DOHH2 (cell line): ENCODE measurements at regions not wholly inside any gene's neighbourhood (a gene's known extent, or its start where the extent isn't known, plus 50 kb on each side); places are given as distances from the start of the nearest gene placed in this dataset.

Experiments used
- H3F3A ChIP-seq: fragments of 200-600 bp; sonication (generic), shearing (Covaris generic); 2 replicates; pipeline ENCODE4 v1.6.0; 2016; ENCODE audit warnings: antibody characterized with exemption, mild to moderate bottlenecking; ENCODE audit not compliant: control insufficient read depth, insufficient read depth
- H3K27ac ChIP-seq: fragments of 200-600 bp; sonication (generic); 2 replicates; pipeline ENCODE4 v1.5.1; 2014; ENCODE audit warnings: low read depth, mild to moderate bottlenecking, low read length, moderate library complexity
- H3K27me3 ChIP-seq: fragments of 200-600 bp; sonication (generic); 2 replicates; pipeline ENCODE4 v1.6.1; 2014; ENCODE audit warnings: mild to moderate bottlenecking, low read length, mixed read lengths; ENCODE audit not compliant: control insufficient read depth
- H3K36me3 ChIP-seq: fragments of 200-600 bp; sonication (generic); 2 replicates; pipeline ENCODE4 v1.6.1; 2014; ENCODE audit warnings: mild to moderate bottlenecking, low read length, moderate library complexity, mixed read lengths; ENCODE audit not compliant: control insufficient read depth
- H3K4me1 ChIP-seq: fragments of 200-600 bp; sonication (generic); 2 replicates; pipeline ENCODE4 v1.6.1; 2014; ENCODE audit warnings: mild to moderate bottlenecking, low read length, mixed read lengths; ENCODE audit not compliant: control insufficient read depth
- H3K4me2 ChIP-seq: fragments of 200-600 bp; sonication (generic); 2 replicates; pipeline ENCODE4 v1.6.0; 2014; ENCODE audit warnings: mild to moderate bottlenecking, low read length, moderate library complexity
- H3K4me3 ChIP-seq: fragments of 200-600 bp; sonication (generic); 2 replicates; pipeline ENCODE4 v1.5.1; 2014; ENCODE audit warnings: mild to moderate bottlenecking, low read length, mixed read lengths
- H3K79me2 ChIP-seq: fragments of 200-600 bp; sonication (generic); 2 replicates; pipeline ENCODE4 v1.6.1; 2014; ENCODE audit warnings: mild to moderate bottlenecking, low read length, mixed read lengths; ENCODE audit not compliant: control insufficient read depth
- H3K9me2 ChIP-seq: fragments of 200-600 bp; sonication (generic); replicated peaks from 2 replicates; pipeline ENCODE4 v1.6.1; 2014; ENCODE audit warnings: mild to moderate bottlenecking, low read length, mixed read lengths; ENCODE audit not compliant: control insufficient read depth
- H3K9me3 ChIP-seq: fragments of 200-600 bp; sonication (generic); 2 replicates; pipeline ENCODE4 v1.6.1; 2014; ENCODE audit warnings: antibody characterized with exemption, low read length, mixed read lengths; ENCODE audit not compliant: control insufficient read depth, insufficient read depth
- H4K20me1 ChIP-seq: fragments of 200-600 bp; sonication (generic); 2 replicates; pipeline ENCODE4 v1.6.0; 2014; ENCODE audit warnings: low read depth, mild to moderate bottlenecking, antibody characterized with exemption, low read length, moderate library complexity; ENCODE audit not compliant: control insufficient read depth, insufficient read depth
- CTCF ChIP-seq: fragments of 200-600 bp; sonication (generic); IDR thresholded peaks from one replicate; pipeline ENCODE4 v1.5.1; 2014; ENCODE audit warnings: antibody characterized with exemption, mild to moderate bottlenecking, low read depth, low read length; ENCODE audit not compliant: poor library complexity, severe bottlenecking
- EZH2phosphoT487 ChIP-seq: fragments of 200-600 bp; sonication (generic); IDR thresholded peaks from 2 replicates; pipeline ENCODE4 v1.6.1; 2017; ENCODE audit warnings: borderline replicate concordance, mild to moderate bottlenecking, antibody characterized with exemption, low read length, moderate library complexity, mixed read lengths

- Histone ChIP-seq H3K79me2 (no peaks in the 10 kb centered on the region), H3K27me3 (no peaks in the 10 kb centered on the region), H3K4me1 (peaks cover 5% of the 10 kb centered on the region), H3K36me3 (no peaks in the 10 kb centered on the region), H3K4me3 (no peak overlapping the region), H3K4me2 (no peak overlapping the region), H4K20me1 (no peaks in the 10 kb centered on the region), H3K9me2 (no peaks in the 10 kb centered on the region), H3K27ac (no peak overlapping the region), H3K9me3 (no peaks in the 10 kb centered on the region), H3F3A (no peaks in the 10 kb centered on the region)
- TF ChIP-seq CTCF (no peak), EZH2phosphoT487 (no peak)
Measured at GRCh38 chr2:16186661-16187481, 246.5 kb downstream of the MYCN start.

DNA sequence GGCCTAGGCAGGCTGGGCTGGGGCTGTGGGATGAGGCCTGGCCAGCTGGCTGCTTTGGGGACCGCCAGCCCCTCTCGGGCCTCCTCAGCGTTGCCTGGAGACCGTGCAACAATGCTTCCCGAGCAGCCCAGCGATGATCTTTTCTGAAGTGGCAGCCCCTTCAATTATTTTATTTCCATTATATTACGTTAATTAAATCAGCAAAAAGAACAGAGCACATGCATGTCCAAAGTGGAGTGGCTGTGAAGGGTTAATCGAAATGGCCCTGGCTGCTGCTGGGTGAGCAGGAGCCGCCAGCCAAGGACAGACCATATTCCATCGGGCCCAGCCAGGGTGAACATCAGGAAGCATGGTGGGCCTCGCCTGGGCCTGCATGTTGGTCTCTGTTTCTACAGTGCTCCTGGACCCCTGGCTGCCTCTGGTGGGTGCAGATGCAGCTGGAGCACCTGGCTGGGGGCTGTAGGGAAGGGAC, 245.5 kb downstream of the MYCN start:
- Histone ChIP-seq H3K4me2 (no peak overlapping the region), H3K79me2 (no peaks in the 10 kb centered on the region), H3K9me2 (no peaks in the 10 kb centered on the region), H3K9me3 (no peaks in the 10 kb centered on the region), H3K4me3 (no peak overlapping the region), H3K27me3 (no peaks in the 10 kb centered on the region), H3K27ac (no peak overlapping the region), H3K36me3 (no peaks in the 10 kb centered on the region), H3K4me1 (peaks cover 5% of the 10 kb centered on the region), H3F3A (no peaks in the 10 kb centered on the region), H4K20me1 (no peaks in the 10 kb centered on the region)
- TF ChIP-seq CTCF (no peak), EZH2phosphoT487 (no peak)

DNA sequence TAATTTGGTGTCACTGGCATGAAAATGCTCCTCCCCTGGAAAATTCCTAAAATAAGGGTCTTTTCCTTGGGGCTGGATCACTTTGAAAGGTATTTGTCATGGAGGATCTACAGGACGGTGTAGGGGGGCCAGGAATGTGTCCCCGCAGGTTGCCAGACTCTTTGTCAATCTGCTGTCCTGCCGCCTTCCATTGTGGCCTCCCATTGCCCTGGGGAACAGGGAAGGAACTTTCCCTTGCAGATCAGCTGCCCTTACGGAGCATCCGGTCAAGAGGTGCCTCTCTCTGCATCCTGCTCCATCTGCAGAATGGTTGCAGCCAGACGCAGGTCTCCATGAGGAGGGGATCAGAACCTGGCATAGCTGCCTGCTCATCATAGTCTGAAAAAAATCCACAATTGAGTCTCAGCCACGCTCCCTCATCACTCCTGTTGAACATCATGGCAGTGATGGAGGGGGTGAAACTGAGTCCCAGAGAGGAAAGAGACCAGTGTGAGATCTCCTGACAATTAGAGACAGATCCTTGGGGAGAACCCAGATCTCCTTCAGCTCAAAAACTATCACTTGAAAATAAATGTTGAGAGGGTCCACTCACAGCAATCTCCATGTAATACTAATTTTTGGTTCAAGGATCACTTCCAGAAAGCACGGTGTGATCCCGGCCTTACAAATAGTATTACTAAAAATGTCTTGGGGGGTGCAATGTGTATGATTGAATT, 244.8 kb downstream of the MYCN start:
- TF ChIP-seq CTCF (no peak), EZH2phosphoT487 (no peak)
- H3F3A ChIP-seq, result no peaks in the 10 kb centered on the region
- H3K27ac ChIP-seq, result no peak overlapping the region
- H3K9me3 ChIP-seq, result no peaks in the 10 kb centered on the region
- H3K4me3 ChIP-seq, result no peak overlapping the region
- no peaks in the 10 kb centered on the region for H4K20me1 ChIP-seq
- no peaks in the 10 kb centered on the region for H3K36me3 ChIP-seq
- no peaks in the 10 kb centered on the region for H3K27me3 ChIP-seq
- H3K9me2 ChIP-seq, result no peaks in the 10 kb centered on the region
- peaks cover 5% of the 10 kb centered on the region for H3K4me1 ChIP-seq
- H3K4me2 ChIP-seq, result no peak overlapping the region
- H3K79me2 ChIP-seq, result no peaks in the 10 kb centered on the region
